ENCODE measurements at regions not wholly inside any gene's neighbourhood (a gene's known extent, or its start where the extent isn't known, plus 50 kb on each side); places are given as distances from the start of the nearest gene placed in this dataset.

- TF ChIP-seq, protein P1, sequence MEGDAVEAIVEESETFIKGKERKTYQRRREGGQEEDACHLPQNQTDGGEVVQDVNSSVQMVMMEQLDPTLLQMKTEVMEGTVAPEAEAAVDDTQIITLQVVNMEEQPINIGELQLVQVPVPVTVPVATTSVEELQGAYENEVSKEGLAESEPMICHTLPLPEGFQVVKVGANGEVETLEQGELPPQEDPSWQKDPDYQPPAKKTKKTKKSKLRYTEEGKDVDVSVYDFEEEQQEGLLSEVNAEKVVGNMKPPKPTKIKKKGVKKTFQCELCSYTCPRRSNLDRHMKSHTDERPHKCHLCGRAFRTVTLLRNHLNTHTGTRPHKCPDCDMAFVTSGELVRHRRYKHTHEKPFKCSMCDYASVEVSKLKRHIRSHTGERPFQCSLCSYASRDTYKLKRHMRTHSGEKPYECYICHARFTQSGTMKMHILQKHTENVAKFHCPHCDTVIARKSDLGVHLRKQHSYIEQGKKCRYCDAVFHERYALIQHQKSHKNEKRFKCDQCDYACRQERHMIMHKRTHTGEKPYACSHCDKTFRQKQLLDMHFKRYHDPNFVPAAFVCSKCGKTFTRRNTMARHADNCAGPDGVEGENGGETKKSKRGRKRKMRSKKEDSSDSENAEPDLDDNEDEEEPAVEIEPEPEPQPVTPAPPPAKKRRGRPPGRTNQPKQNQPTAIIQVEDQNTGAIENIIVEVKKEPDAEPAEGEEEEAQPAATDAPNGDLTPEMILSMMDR (IDR thresholded peaks at IDR 0.05 in 4 of 5, conservative IDR thresholded peaks at IDR 0.05 in 1 of 5), result no peak
- no peak for TF ChIP-seq POLR2A (IDR thresholded peaks at IDR 0.05)
Measured at GRCh38 chr1:4847711-4848110, 193.3 kb downstream of the AJAP1 start.

Data from gastrocnemius medialis (tissue), 4 donors.